Right lobe of liver (tissue), 6 donors: ENCODE measurements at regions not wholly inside any gene's neighbourhood (a gene's known extent, or its start where the extent isn't known, plus 50 kb on each side); places are given as distances from the start of the nearest gene placed in this dataset.

Source experiments
- ATAC-seq, 4 donors: fragments of 200-7000 bp; cut with Tn5 transposase; one replicate each; pipeline ENCODE4 v1.9.1; 2020; ENCODE audit warnings: mild to moderate bottlenecking in 4 of 4, moderate library complexity in 4 of 4
- DNase-seq, 3 donors: peaks; one replicate each; pipeline ENCODE4 v3.0.0-alpha.2; 2020
- H3K27ac ChIP-seq, 3 donors: fragments of 200-600 bp; one replicate each; pipeline ENCODE4 v1.8.0; 2022
- H3K27me3 ChIP-seq, 2 donors: fragments of 200-600 bp; one replicate each; pipeline ENCODE4 v1.8.0; 2022
- H3K36me3 ChIP-seq, 4 donors: fragments of 200-600 bp; sonication (generic) in 1 of 4; one replicate each; pipeline versions ENCODE4 v1.5.1 to v1.8.0; 2017 to 2022; ENCODE audit warnings: control low read depth in 1 of 4
- H3K4me1 ChIP-seq, 4 donors: fragments of 200-600 bp; sonication (generic) in 1 of 4; one replicate each; pipeline versions ENCODE4 v1.5.1 to v1.8.0; 2017 to 2022; ENCODE audit warnings: control low read depth in 1 of 4
- H3K4me3 ChIP-seq, 3 donors: fragments of 200-600 bp; one replicate each; pipeline ENCODE4 v1.8.0; 2022
- H3K9me3 ChIP-seq, 4 donors: fragments of 200-600 bp; sonication (generic) in 1 of 4; one replicate each; pipeline versions ENCODE4 v1.5.1 to v1.8.0; 2017 to 2022; ENCODE audit warnings: control low read depth in 1 of 4
- CTCF ChIP-seq, 4 donors: fragments of 200-600 bp in 3 of 4; fragments of 450-650 bp in 1 of 4; IDR thresholded peaks; one replicate each; pipeline versions ENCODE4 v1.5.1 to v1.8.0; 2016 to 2022; ENCODE audit warnings: antibody characterized with exemption in 4 of 4, mild to moderate bottlenecking in 2 of 4
- POLR2A ChIP-seq: fragments of 450-650 bp; IDR thresholded peaks from one replicate; pipeline ENCODE4 v1.6.1; 2017; ENCODE audit warnings: antibody characterized with exemption, mild to moderate bottlenecking
- WGBS: methylation state at CpG from one replicate; pipeline ENCODE4 v1.1.6; 2018; ENCODE audit warnings: low coverage, low lambda C conversion rate; ENCODE audit not compliant: insufficient coverage; ENCODE audit errors: missing lambda C conversion rate; 5-methylcytosine and 5-hydroxymethylcytosine counted together
- intact Hi-C, 2 donors: fragments of 100-400 bp; cut with DNase I; formaldehyde crosslinking; loops; one replicate each; pipeline versions ENCODE4 v1.11.2 to v1.14.1; 2022
- donor health status: DM: no; HTN: yes; CAD: no.
- donor health status: DM: no; HTN: no; CAD: no.
- donor health status: DM: no; HTN: no; CAD: no.
- donor health status: DM: no; HTN: yes; CAD: no.
- donor health status: DM: no; HTN: yes; CAD: no.

GRCh38 chr13:62067821-62068220 lies 652.2 kb upstream of the PCDH20 start:
- Histone ChIP-seq H3K4me3 (no peak overlapping the region), H3K9me3 (no peaks in the 10 kb centered on the region), H3K27me3 (no peaks in the 10 kb centered on the region), H3K4me1 (no peaks in the 10 kb centered on the region), H3K27ac (no peak overlapping the region), H3K36me3 (no peaks in the 10 kb centered on the region)
- 59% methylated on average over 4 of the region's 4 CpGs for WGBS
- TF ChIP-seq CTCF (IDR thresholded peaks at IDR 0.05), result no peak
- TF ChIP-seq POLR2A, result no peak
- intact Hi-C loops, result no loop called here
- ATAC-seq (no peak), DNase-seq (no peak)

DNA sequence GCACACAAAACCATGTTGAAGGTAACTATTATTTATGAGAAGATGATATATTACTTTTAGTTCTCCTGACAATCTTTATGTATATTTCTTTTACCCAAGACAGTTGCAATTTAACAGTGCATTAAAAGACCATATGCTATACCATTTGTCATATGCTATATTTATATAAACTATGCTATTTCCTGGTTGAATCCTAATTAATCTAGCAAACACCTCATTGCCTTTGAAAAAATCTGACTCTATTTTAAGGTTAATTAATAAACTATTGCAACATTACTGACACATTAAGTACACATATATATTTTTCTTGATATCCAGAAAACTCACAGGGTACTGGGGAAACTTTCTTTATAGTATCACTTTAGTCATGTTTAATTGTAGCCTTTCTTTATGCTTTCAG lies 649.4 kb upstream of the PCDH20 start:
- ATAC-seq, result no peak
- Histone ChIP-seq H3K4me3 (no peak overlapping the region), H3K27ac (no peak overlapping the region), H3K9me3 (no peaks in the 10 kb centered on the region), H3K36me3 (no peaks in the 10 kb centered on the region), H3K4me1 (no peaks in the 10 kb centered on the region), H3K27me3 (no peaks in the 10 kb centered on the region)
- TF ChIP-seq POLR2A (no peak), CTCF (IDR thresholded peaks at IDR 0.05) (no peak)
- DNase-seq, result no peak
- intact Hi-C loops, result no loop called here

GRCh38 chr13:62061751-62062150 lies 646.1 kb upstream of the PCDH20 start:
- no peak for ATAC-seq
- no peaks in the 10 kb centered on the region for H3K27me3 ChIP-seq
- no peaks in the 10 kb centered on the region for H3K36me3 ChIP-seq
- H3K9me3 ChIP-seq, result no peaks in the 10 kb centered on the region
- intact Hi-C loops, result no loop called here
- 73% methylated on average over 1 of the region's 1 CpG for WGBS
- no peak for DNase-seq
- H3K4me1 ChIP-seq, result no peaks in the 10 kb centered on the region
- TF ChIP-seq CTCF (IDR thresholded peaks at IDR 0.05) (no peak), POLR2A (no peak)
- H3K27ac ChIP-seq, result no peak overlapping the region
- H3K4me3 ChIP-seq, result no peak overlapping the region

- DNase-seq, result no peak
- no peaks in the 10 kb centered on the region for H3K4me1 ChIP-seq
- H3K36me3 ChIP-seq, result no peaks in the 10 kb centered on the region
- no peak for TF ChIP-seq POLR2A
- no peak for TF ChIP-seq CTCF (IDR thresholded peaks at IDR 0.05)
- no peak for ATAC-seq
- 89% methylated on average over 2 of the region's 2 CpGs for WGBS
- H3K9me3 ChIP-seq, result no peaks in the 10 kb centered on the region
- H3K27me3 ChIP-seq, result no peaks in the 10 kb centered on the region
- no peak overlapping the region for H3K27ac ChIP-seq
- intact Hi-C loops, result no loop called here
- H3K4me3 ChIP-seq, result no peak overlapping the region
Observed at GRCh38 chr13:62060570-62060969, 644.9 kb upstream of the PCDH20 start.

GRCh38 chr13:62057286-62057685 lies 641.6 kb upstream of the PCDH20 start:
- ATAC-seq, result no peak
- no peak for TF ChIP-seq CTCF (IDR thresholded peaks at IDR 0.05)
- no peak for TF ChIP-seq POLR2A
- Histone ChIP-seq H3K9me3 (no peaks in the 10 kb centered on the region), H3K4me1 (no peaks in the 10 kb centered on the region), H3K27ac (no peak overlapping the region), H3K36me3 (no peaks in the 10 kb centered on the region), H3K4me3 (no peak overlapping the region), H3K27me3 (no peaks in the 10 kb centered on the region)
- no peak for DNase-seq
- WGBS, result 34% methylated on average over 2 of the region's 2 CpGs
- intact Hi-C loops, result no loop called here
